ENCODE measurements at regions not wholly inside any gene's neighbourhood (a gene's known extent, or its start where the extent isn't known, plus 50 kb on each side); places are given as distances from the start of the nearest gene placed in this dataset.

- TF ChIP-seq BHLHE40 (IDR thresholded peaks at IDR 0.05; ENCODE audit: low read length): no peak
- no peak for TF ChIP-seq ZNF605 (CRISPR knock-in tag; IDR thresholded peaks at IDR 0.05)
- TF ChIP-seq CTCF (CRISPR knock-in tag; IDR thresholded peaks at IDR 0.05): no peak
- no peak for TF ChIP-seq ESRRA (CRISPR knock-in tag; IDR thresholded peaks at IDR 0.05; ENCODE audit: low read depth)
- no peak for TF ChIP-seq POLR2A (IDR thresholded peaks at IDR 0.05; ENCODE audit: insufficient read depth in 1 of 2, low read depth in 2 of 2, low read length in 2 of 2)
- no peak for TF ChIP-seq GABPA (IDR thresholded peaks at IDR 0.05; ENCODE audit: low read depth, low read length)
- no peak for TF ChIP-seq GABPA (CRISPR knock-in tag; IDR thresholded peaks at IDR 0.05; ENCODE audit: low read depth)
- no peak for TF ChIP-seq SP4 (CRISPR knock-in tag; IDR thresholded peaks at IDR 0.05)
- TF ChIP-seq, protein P1, sequence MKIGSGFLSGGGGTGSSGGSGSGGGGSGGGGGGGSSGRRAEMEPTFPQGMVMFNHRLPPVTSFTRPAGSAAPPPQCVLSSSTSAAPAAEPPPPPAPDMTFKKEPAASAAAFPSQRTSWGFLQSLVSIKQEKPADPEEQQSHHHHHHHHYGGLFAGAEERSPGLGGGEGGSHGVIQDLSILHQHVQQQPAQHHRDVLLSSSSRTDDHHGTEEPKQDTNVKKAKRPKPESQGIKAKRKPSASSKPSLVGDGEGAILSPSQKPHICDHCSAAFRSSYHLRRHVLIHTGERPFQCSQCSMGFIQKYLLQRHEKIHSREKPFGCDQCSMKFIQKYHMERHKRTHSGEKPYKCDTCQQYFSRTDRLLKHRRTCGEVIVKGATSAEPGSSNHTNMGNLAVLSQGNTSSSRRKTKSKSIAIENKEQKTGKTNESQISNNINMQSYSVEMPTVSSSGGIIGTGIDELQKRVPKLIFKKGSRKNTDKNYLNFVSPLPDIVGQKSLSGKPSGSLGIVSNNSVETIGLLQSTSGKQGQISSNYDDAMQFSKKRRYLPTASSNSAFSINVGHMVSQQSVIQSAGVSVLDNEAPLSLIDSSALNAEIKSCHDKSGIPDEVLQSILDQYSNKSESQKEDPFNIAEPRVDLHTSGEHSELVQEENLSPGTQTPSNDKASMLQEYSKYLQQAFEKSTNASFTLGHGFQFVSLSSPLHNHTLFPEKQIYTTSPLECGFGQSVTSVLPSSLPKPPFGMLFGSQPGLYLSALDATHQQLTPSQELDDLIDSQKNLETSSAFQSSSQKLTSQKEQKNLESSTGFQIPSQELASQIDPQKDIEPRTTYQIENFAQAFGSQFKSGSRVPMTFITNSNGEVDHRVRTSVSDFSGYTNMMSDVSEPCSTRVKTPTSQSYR (CRISPR knock-in tag; IDR thresholded peaks at IDR 0.05; ENCODE audit: borderline replicate concordance): no peak
- no peak for TF ChIP-seq KLF13 (CRISPR knock-in tag; IDR thresholded peaks at IDR 0.05)
- TF ChIP-seq FOXP1 (IDR thresholded peaks at IDR 0.05): no peak
- no peak for TF ChIP-seq FOXP1 (CRISPR knock-in tag; IDR thresholded peaks at IDR 0.05)
- no peak for TF ChIP-seq RNF2 (conservative IDR thresholded peaks at IDR 0.05; ENCODE audit: low read depth)
- no peak for TF ChIP-seq RXRA (CRISPR knock-in tag; IDR thresholded peaks at IDR 0.05)
- TF ChIP-seq ZNF34 (CRISPR knock-in tag; IDR thresholded peaks at IDR 0.05; ENCODE audit: borderline replicate concordance): no peak
- TF ChIP-seq ZBTB33 (CRISPR knock-in tag; IDR thresholded peaks at IDR 0.05): no peak
These were observed 67.9 kb upstream of the PRR16 start for GRCh38 chr5:120396186-120396585.

Measured in HepG2 (cell line).